ENCODE measurements at regions not wholly inside any gene's neighbourhood (a gene's known extent, or its start where the extent isn't known, plus 50 kb on each side); places are given as distances from the start of the nearest gene placed in this dataset.

DNA sequence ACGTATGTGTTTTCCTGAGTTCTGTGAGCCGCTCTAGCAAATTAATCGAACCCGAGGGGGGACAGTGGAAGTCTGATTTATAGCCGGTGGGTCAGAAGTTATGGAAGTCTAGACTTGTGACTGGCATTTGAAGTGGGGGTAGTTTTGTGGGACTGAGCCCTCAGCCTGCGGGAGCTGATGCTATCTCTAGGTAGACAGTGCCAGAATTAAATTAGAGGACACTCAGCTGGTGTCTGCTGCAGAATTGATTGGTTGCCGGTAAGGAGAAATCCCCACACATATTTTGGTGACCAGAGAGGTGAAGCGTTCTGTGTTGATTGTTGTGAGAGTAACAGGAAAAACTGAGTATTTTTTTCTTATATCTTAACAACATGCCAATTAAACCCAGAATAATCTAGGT, 143.8 kb upstream of the ADCY1 start:
- POLR2A ChIA-PET, result no interaction called here
- CTCF ChIA-PET, result no interaction called here

DNA sequence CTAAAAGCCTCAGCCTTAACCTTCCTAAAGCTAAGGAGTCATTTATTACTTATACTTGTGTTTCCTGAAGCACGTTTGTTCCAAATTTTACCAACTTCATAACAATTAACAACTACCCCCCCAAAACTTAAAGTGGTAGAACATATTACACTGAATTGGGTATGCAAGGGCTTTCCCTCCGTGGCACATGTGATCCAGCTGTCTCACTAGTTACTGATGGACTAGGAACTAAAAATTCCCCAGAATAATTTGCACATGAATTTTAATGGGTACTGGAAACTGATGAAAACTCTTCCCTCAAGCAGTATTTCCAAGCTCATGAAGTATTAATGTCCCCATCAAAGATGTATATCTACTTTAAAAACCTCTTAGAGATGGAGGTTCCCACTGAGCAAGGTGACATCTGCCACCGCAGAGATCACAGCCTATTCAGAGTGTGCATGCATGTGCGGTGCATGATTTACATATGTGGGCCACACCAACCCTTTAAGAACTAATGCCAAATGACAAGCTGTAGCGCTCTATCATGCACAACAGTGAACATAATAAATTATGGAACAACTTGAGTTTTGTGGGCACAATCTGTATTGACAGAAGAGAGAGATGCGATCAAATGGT, 139.9 kb upstream of the ADCY1 start:
- no peaks in the 10 kb centered on the region for H3K36me3 Mint-ChIP-seq (ENCODE audit: insufficient read depth, unreplicated experiment)
- H3K27me3 Mint-ChIP-seq (ENCODE audit: insufficient read depth, unreplicated experiment), result peaks cover 40% of the 10 kb centered on the region
- H3K27me3 ChIP-seq (replicated peaks; ENCODE audit: control insufficient read depth, insufficient read depth, low read length), result no peaks in the 10 kb centered on the region
- no peak for DNase-seq
- H3K4me3 Mint-ChIP-seq (ENCODE audit: unreplicated experiment), result no peak overlapping the region
- intact Hi-C loops (cut with micrococcal nuclease; ENCODE audit: unreplicated experiment), result no loop called here
- POLR2A ChIA-PET, result no interaction called here
- H3K36me3 ChIP-seq (ENCODE audit: control insufficient read depth, insufficient read depth, low read length), result no peaks in the 10 kb centered on the region
- H3K27ac Mint-ChIP-seq (ENCODE audit: unreplicated experiment), result no peak overlapping the region
- no peaks in the 10 kb centered on the region for H3K4me1 ChIP-seq
- no TSS peak for BruUV-seq (replicated peaks)
- H3K9me3 Mint-ChIP-seq (ENCODE audit: unreplicated experiment), result no peaks in the 10 kb centered on the region
- CTCF ChIA-PET, result no interaction called here
- no peak overlapping the region for H3K4me3 ChIP-seq (ENCODE audit: low read depth, low read length)
- no peaks in the 10 kb centered on the region for H3K4me1 Mint-ChIP-seq (ENCODE audit: low read depth, unreplicated experiment)
- H3K9me3 ChIP-seq, result no peaks in the 10 kb centered on the region; the same call in 1 of the 2 replicates
- TF ChIP-seq CTCF (IDR thresholded peaks at IDR 0.05; ENCODE audit: insufficient read depth in 1 of 2, low read depth in 1 of 2, low read length in 1 of 2, severe bottlenecking in 1 of 2, unreplicated experiment in 1 of 2), result no peak

More for the DNA sequence above, 143.8 kb upstream of the ADCY1 start:
- H3K27me3 ChIP-seq (replicated peaks; ENCODE audit: control insufficient read depth, insufficient read depth, low read length), result no peaks in the 10 kb centered on the region
- H3K27me3 Mint-ChIP-seq (ENCODE audit: insufficient read depth, unreplicated experiment), result peaks cover 42% of the 10 kb centered on the region
- BruUV-seq (replicated peaks), result no TSS peak
- H3K27ac Mint-ChIP-seq (ENCODE audit: unreplicated experiment), result no peak overlapping the region
- TF ChIP-seq CTCF (IDR thresholded peaks at IDR 0.05; ENCODE audit: insufficient read depth in 1 of 2, low read depth in 1 of 2, low read length in 1 of 2, severe bottlenecking in 1 of 2, unreplicated experiment in 1 of 2), result no peak
- H3K4me3 Mint-ChIP-seq (ENCODE audit: unreplicated experiment), result no peak overlapping the region
- H3K4me3 ChIP-seq (ENCODE audit: low read depth, low read length), result no peak overlapping the region
- no peaks in the 10 kb centered on the region for H3K9me3 Mint-ChIP-seq (ENCODE audit: unreplicated experiment)
- no peak for DNase-seq
- intact Hi-C loops (cut with micrococcal nuclease; ENCODE audit: unreplicated experiment), result no loop called here
- H3K36me3 ChIP-seq (ENCODE audit: control insufficient read depth, insufficient read depth, low read length), result no peaks in the 10 kb centered on the region
- no peaks in the 10 kb centered on the region for H3K36me3 Mint-ChIP-seq (ENCODE audit: insufficient read depth, unreplicated experiment)
- H3K4me1 ChIP-seq, result no peaks in the 10 kb centered on the region
- no peaks in the 10 kb centered on the region for H3K4me1 Mint-ChIP-seq (ENCODE audit: low read depth, unreplicated experiment)
- no peaks in the 10 kb centered on the region for H3K9me3 ChIP-seq

DNA sequence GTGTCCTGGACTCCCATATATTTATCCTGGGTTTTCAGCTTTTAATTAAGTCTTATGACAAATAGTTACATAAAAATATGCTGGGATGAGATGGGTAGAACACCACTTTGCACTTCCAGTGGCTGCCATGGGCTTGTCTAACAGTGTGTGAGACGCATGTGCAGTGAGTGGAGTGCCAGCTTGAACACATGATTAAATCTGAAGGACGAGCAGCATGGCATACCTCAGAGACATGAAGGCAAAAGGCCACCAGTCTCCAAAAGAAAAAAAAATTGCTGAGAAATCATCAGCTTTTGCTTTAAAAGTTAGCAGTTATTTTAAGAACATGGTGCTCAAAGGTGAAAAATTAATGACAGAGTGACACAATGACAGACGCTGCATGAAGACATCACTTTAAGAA, 139.0 kb upstream of the ADCY1 start:
- Mint-ChIP-seq H3K4me1 (ENCODE audit: low read depth, unreplicated experiment) (no peaks in the 10 kb centered on the region), H3K4me3 (ENCODE audit: unreplicated experiment) (no peak overlapping the region), H3K27ac (ENCODE audit: unreplicated experiment) (no peak overlapping the region), H3K36me3 (ENCODE audit: insufficient read depth, unreplicated experiment) (no peaks in the 10 kb centered on the region), H3K9me3 (ENCODE audit: unreplicated experiment) (no peaks in the 10 kb centered on the region), H3K27me3 (ENCODE audit: insufficient read depth, unreplicated experiment) (peaks cover 37% of the 10 kb centered on the region)
- Histone ChIP-seq H3K36me3 (ENCODE audit: control insufficient read depth, insufficient read depth, low read length) (no peaks in the 10 kb centered on the region), H3K4me3 (ENCODE audit: low read depth, low read length) (no peak overlapping the region), H3K27me3 (replicated peaks; ENCODE audit: control insufficient read depth, insufficient read depth, low read length) (no peaks in the 10 kb centered on the region), H3K9me3 (no peaks in the 10 kb centered on the region; the same call in 1 of the 2 replicates), H3K4me1 (no peaks in the 10 kb centered on the region)
- BruUV-seq (replicated peaks), result no TSS peak
- TF ChIP-seq CTCF (IDR thresholded peaks at IDR 0.05; ENCODE audit: insufficient read depth in 1 of 2, low read depth in 1 of 2, low read length in 1 of 2, severe bottlenecking in 1 of 2, unreplicated experiment in 1 of 2), result no peak
- intact Hi-C loops (cut with micrococcal nuclease; ENCODE audit: unreplicated experiment), result no loop called here
- no peak for DNase-seq
- ChIA-PET CTCF (no interaction called here), POLR2A (no interaction called here)

Measured in Caco-2 (cell line).